NCI-H2107 treated with DMSO at 0.1 percent for 48 hours (cell line): ENCODE measurements at regions not wholly inside any gene's neighbourhood (a gene's known extent, or its start where the extent isn't known, plus 50 kb on each side); places are given as distances from the start of the nearest gene placed in this dataset.
"Not testable (repeated sequence)": the region's sequence is repeated elsewhere in the genome, so short reads cannot be mapped to it uniquely, and the experiment has no call there.

Source experiments
- DNase-seq: peaks from one replicate; lab custom pipeline; 2025; ENCODE audit not compliant: unreplicated experiment; lab: John Stamatoyannopoulos, UW

GRCh38 chr5:82956600-82956999, 120.6 kb downstream of the TMEM167A start:
- DNase-seq: no peak

DNA sequence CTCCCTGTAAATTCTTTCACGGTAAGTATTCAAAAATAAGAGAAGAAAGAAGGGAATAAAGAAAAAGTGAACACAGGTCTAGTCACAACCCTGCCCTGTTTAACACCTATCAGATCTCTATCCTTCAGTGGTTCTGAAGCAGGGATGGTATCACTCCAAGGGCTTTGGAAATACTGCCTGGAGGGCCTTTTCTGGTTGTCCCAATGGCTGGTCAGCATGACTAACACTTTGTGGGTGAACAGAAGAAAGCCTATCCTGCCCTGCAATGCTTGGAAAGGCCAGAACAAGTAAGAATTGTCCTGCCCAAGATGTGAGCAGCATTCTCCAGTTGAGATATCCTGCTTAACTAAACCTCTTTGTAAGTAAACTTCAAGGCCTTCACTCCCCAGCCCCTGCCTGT, 124.9 kb downstream of the TMEM167A start:
- DNase-seq: no peak

GRCh38 chr5:82944267-82944666, 132.9 kb downstream of the TMEM167A start:
- not testable (repeated sequence) for DNase-seq

DNA sequence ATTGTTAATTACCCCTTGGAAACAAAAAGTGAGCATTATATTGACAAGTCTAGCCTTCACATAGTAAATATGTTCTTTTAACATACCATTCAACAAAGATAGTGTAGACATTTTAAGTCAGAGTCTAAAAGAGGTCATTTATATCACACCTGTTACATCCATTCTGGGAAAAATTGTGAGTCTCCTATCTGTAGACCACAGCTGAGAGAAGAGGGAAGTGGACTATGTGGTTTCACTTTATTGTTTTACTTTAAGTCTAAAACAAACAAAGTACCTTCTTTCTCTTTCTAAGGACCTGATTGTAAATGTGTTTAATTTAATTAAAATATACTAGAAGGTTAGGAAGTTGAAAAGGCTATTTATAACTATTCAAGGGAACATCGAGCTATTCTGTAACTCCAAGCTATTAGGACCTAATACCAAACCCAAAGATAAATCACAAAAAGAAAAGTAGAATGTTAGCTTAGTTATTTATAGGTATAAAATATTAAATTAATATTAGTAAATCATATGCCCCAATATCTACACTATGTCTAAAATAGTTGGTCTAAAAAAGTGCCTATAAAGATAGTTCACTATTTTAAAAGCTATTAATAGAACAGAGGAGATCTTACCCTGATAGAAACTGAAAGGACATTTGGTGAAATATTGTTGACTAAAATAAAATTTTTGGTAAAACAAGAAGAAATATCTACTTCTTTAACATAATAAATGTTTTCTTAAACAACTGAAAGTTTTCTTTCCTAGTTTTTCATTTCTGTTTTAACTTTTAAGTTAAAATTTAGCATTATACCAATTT, 134.9 kb downstream of the TMEM167A start:
- no peak for DNase-seq

- no peak for DNase-seq
Observed at GRCh38 chr5:82938901-82939725, 138.1 kb downstream of the TMEM167A start.

DNA sequence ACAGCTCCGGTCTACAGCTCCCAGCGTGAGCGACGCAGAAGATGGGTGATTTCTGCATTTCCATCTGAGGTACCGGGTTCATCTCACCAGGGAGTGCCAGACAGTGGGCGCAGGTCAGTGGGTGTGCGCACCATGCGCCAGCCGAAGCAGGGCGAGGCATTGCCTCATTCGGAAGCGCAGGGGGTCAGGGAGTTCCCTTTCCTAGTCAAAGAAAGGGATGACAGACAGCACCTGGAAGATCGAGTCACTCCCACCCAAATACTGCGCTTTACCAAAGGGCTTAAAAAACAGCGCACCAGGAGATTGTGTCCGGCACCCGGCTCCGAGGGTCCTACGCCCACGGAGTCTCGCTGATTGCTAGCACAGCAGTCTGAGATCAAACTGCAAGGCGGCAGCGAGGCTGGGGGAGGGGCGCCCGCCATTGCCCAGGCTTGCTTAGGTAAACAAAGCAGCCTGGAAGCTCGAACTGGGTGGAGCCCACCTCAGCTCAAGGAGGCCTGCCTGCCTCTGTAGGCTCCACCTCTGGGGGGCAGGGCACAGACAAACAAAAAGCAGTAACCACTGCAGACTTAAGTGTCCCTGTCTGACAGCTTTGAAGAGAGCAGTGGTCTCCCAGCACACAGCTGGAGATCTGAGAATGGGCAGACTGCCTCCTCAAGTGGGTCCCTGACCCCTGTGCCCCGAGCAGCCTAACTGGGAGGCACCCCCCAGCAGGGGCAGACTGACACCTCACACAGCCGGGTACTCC, 144.5 kb downstream of the TMEM167A start:
- not testable (repeated sequence) for DNase-seq

- DNase-seq: no peak
Observed at GRCh38 chr5:82931110-82931509, 146.1 kb downstream of the TMEM167A start.

DNA sequence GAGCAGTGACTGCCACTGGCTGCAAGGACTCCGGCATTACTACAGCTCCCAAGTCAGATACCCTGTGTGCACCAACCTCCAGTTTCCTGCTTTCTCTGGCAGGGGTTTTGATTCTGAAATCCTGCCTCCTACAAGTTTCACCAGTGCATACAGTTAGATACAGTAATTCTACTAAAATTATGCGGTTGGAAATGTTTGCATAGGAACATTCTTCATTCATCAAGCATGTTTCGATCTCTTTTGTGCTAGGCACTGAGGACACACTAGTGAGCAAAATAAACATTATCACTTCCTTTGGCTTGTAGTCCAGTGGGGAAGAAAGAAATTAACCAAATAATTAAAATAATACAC, 152.2 kb downstream of the TMEM167A start:
- no peak for DNase-seq

- DNase-seq: no peak
Observed at GRCh38 chr5:82924226-82925060, 152.8 kb downstream of the TMEM167A start.

- DNase-seq: no peak
Observed at GRCh38 chr5:82922086-82922734, 155.0 kb downstream of the TMEM167A start.

- no peak for DNase-seq
Observed at GRCh38 chr5:82918311-82919031, 158.7 kb downstream of the TMEM167A start.

DNA sequence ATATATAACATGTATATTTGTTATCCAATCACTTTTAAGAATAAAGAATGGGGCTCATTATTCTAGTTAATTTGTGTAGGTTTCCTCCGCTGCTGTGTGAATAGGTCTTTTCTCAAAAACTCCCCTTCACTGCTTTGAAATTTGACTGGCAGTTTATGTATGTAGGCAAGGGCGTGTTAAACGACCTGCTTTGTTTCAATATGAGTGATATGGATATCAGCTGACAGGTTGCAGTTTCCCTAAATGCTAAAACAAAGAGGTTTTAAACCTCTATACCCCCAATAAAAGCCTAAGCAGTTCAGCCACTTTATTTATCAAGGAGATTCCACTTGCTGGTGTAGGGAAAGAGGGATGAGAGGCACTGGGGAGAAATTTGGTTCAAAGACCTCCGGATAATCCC, 159.6 kb downstream of the TMEM167A start:
- DNase-seq: no peak

- no peak for DNase-seq
Observed at GRCh38 chr5:82913971-82914370, 163.2 kb downstream of the TMEM167A start.

DNA sequence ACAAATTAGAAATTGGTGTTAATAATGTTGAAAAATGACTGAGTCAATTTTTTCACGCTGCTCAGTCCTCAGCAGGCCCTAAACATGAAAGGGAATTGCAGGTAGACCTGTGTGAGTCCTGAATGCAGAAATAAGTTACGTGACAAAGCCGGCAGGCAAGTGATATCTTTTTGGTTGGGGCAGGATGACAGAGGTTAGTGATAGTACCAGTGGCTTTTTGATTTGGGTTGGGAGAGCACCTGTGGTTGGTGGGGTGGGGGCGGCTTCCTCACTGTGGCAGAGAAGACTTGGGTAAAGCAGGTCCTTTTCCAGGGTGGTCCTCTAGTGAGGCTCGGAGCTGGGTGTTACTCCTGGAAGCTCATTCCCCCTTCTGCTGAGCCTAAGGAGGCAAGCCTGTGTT, 164.7 kb downstream of the TMEM167A start:
- no peak for DNase-seq

DNA sequence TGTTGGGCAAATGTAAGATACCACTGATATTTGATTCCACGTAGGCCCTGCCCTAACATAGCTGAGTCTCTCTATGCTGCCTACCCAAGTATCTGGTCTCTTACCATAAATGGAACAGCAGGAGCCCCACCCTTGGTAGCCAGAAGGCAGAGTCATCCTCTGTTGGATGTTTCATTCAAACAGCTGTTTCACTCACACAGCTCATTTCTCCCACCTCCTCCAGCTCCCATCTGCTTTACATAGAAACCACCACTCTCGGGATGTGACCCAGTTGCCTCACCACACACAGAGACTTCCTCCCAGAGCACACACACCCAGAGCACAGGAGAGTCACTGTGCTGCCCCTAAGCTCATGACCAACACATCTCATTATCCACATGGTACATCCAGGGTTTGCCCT, 165.3 kb downstream of the TMEM167A start:
- no peak for DNase-seq

DNA sequence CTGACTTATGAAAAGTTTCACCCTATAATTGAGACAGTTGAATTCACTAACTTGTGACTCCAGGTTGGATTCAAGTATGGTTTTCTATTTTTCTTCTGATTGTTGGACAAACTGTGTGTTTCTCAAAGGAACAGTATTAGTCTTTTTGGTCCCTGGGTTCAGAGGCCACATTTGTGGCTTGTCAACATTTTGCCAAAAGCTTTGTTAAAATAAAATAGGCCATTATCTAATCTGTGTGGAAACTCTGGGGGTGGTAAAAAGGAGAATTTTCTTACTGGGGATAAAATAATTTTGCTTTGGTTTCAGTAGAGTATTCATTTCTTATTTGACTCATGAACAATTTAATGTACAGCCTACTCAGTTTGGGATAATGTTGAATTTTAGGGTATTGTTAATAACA, 166.3 kb downstream of the TMEM167A start:
- DNase-seq: no peak

GRCh38 chr5:82910491-82910890, 166.7 kb downstream of the TMEM167A start:
- no peak for DNase-seq

DNA sequence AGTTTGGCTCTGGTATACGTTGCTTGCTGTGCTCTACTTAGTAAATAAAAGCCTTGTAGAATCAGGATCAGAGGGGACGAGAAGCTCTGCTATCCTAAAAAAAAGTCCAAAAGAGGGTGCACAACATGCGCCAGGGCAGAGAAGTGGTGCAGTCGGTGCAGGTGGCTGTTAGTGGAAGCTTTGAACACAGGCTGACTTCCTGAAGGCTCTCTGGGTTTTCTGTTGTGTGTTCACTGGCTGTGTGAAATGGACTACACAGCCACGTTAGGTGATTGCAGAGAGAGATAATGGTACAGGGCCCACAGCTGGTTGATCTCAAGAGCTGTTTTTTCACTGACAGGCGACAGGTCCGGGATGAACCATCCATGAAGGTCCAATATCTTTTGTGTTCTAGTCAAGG, 167.4 kb downstream of the TMEM167A start:
- no peak for DNase-seq

DNA sequence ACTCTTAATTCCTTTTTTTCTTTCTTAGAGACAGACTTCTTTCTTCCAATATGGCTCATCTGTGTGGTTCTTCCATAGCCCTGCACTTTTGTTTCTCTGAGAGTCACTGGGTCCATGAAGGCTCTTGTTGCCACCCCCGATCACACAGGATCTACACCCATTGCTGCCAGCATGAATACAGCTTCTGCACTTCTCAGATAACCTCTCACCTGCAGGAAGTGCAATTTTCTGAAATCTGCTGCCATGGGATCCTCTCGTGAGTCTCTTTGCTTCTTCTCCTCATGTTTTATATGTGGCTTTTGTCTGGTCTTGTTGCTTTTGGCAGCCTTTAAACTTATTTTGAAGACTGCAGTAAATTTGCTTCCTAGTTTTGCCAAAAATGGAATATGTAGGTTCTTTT, 171.2 kb downstream of the TMEM167A start:
- no peak for DNase-seq
